ENCODE measurements at regions not wholly inside any gene's neighbourhood (a gene's known extent, or its start where the extent isn't known, plus 50 kb on each side); places are given as distances from the start of the nearest gene placed in this dataset.
A peak's percentile ranks its signal among the peaks of the same experiment; 100 is the strongest.

DNA sequence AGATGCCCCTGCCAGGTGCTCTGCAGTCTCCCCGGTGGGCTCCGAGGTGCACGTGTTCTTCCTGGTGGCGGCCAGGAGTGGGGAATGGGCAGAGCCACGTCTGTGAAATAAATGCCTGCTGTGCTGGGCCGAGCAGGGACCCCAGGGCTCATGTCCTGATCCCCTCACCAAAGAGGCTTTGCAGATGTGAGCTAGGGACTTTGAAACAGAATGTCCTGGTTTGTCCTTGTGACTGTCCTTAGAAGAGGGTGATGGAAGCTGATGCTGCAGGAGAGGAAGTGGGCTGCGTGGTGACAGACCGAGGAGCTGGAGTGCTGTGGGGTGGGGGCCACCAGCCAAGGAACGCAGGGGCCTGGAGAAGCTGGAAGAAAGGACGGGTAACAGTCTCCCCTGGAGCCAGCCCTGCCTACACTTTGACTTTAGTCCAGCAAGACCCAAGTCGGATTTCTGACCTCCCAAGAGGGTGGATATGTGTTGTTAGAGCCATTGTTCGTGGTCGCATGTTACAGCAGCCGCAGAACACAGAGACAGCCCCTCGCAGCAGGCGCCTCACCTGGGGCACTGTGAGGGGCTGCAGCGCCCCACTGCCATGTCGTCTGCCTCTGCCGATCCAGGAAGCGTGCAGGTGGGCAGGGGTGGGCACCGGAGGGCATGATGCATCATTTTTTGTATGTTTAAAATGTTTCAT, 217.9 kb upstream of the CIBAR2 start:
- H3K79me2 ChIP-seq (ENCODE audit: low read depth): no peaks in the 10 kb centered on the region
- H3K4me2 ChIP-seq: no peak overlapping the region
- no peak for DNase-seq
- H3K4me3 ChIP-seq: no peak overlapping the region
- peaks cover 29% of the 10 kb centered on the region for H3F3A ChIP-seq (ENCODE audit: insufficient read depth, low read depth)
- no peaks in the 10 kb centered on the region for H4K20me1 ChIP-seq (ENCODE audit: insufficient read depth)
- H2AFZ ChIP-seq: no peak overlapping the region
- peaks cover 20% of the 10 kb centered on the region for H3K4me1 ChIP-seq (replicated peaks; ENCODE audit: insufficient read depth)
- ChIA-PET CTCF (interaction anchor here (0.8 kb wide), 1 partner anchor 92 kb away, joined by 6 read pairs; no protein-coding TSS in a partner anchor), POLR2A (ENCODE audit: unreplicated experiment) (no interaction called here)
- no peaks in the 10 kb centered on the region for H3K9me3 ChIP-seq (ENCODE audit: insufficient read depth, low read depth)
- H3K9me2 ChIP-seq (ENCODE audit: insufficient read depth): no peaks in the 10 kb centered on the region
- no peak overlapping the region for H3K27ac ChIP-seq
- no peak for TF ChIP-seq EZH2 (IDR thresholded peaks at IDR 0.05; ENCODE audit: low read depth)
- TF ChIP-seq, protein P1, sequence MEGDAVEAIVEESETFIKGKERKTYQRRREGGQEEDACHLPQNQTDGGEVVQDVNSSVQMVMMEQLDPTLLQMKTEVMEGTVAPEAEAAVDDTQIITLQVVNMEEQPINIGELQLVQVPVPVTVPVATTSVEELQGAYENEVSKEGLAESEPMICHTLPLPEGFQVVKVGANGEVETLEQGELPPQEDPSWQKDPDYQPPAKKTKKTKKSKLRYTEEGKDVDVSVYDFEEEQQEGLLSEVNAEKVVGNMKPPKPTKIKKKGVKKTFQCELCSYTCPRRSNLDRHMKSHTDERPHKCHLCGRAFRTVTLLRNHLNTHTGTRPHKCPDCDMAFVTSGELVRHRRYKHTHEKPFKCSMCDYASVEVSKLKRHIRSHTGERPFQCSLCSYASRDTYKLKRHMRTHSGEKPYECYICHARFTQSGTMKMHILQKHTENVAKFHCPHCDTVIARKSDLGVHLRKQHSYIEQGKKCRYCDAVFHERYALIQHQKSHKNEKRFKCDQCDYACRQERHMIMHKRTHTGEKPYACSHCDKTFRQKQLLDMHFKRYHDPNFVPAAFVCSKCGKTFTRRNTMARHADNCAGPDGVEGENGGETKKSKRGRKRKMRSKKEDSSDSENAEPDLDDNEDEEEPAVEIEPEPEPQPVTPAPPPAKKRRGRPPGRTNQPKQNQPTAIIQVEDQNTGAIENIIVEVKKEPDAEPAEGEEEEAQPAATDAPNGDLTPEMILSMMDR (conservative IDR thresholded peaks at IDR 0.05): no peak
- no peaks in the 10 kb centered on the region for H3K27me3 ChIP-seq (ENCODE audit: insufficient read depth, low read depth)
- no TSS peak for BruUV-seq (replicated peaks)
- H3K36me3 ChIP-seq (ENCODE audit: low read depth): no peaks in the 10 kb centered on the region
- intact Hi-C loops (cut with micrococcal nuclease; ENCODE audit: unreplicated experiment): no loop called here

DNA sequence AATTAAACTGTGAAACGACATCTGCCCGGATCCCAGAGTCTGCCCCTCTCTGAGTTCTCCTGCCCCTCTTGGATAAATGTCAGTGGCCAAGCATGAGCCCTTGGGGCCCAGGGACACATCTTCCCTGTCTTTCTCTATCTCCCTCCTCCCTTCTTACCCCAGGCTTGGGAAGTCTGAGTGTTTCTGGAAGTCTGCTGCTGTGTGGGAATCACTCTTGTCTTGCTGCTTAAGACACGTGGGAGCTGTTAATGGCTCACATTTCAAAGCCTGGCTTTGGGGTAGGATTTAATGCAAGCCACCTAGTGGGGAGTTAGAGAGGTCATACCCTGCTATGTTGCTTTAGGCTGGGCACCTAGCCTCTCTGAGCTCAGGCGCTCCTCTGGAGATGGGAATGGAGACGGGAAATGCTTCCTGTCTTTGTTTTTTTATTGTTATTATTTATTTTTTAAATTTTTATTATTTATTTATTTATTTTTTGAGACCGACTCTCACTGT, 218.5 kb upstream of the CIBAR2 start:
- H3K27ac ChIP-seq: no peak overlapping the region
- no peaks in the 10 kb centered on the region for H4K20me1 ChIP-seq (ENCODE audit: insufficient read depth)
- peaks cover 34% of the 10 kb centered on the region for H3F3A ChIP-seq (ENCODE audit: insufficient read depth, low read depth)
- ChIA-PET CTCF (interaction anchor here (0.8 kb wide), 1 partner anchor 91 kb away, joined by 6 read pairs; no protein-coding TSS in a partner anchor), POLR2A (ENCODE audit: unreplicated experiment) (no interaction called here)
- H3K4me3 ChIP-seq: no peak overlapping the region
- no peak overlapping the region for H2AFZ ChIP-seq
- DNase-seq: peak in 1 of 2 experiments; percentile 53
- peaks cover 26% of the 10 kb centered on the region for H3K4me1 ChIP-seq (replicated peaks; ENCODE audit: insufficient read depth)
- H3K36me3 ChIP-seq (ENCODE audit: low read depth): no peaks in the 10 kb centered on the region
- H3K27me3 ChIP-seq (ENCODE audit: insufficient read depth, low read depth): no peaks in the 10 kb centered on the region
- H3K9me2 ChIP-seq (ENCODE audit: insufficient read depth): no peaks in the 10 kb centered on the region
- no TSS peak for BruUV-seq (replicated peaks)
- no peaks in the 10 kb centered on the region for H3K9me3 ChIP-seq (ENCODE audit: insufficient read depth, low read depth)
- TF ChIP-seq EZH2 (IDR thresholded peaks at IDR 0.05; ENCODE audit: low read depth): no peak
- TF ChIP-seq, protein P1 (conservative IDR thresholded peaks at IDR 0.05): peak; percentile 52; the same call in 1 of the 2 replicates
- intact Hi-C loops (cut with micrococcal nuclease; ENCODE audit: unreplicated experiment): no loop called here
- no peak overlapping the region for H3K4me2 ChIP-seq
- H3K79me2 ChIP-seq (ENCODE audit: low read depth): no peaks in the 10 kb centered on the region

DNA sequence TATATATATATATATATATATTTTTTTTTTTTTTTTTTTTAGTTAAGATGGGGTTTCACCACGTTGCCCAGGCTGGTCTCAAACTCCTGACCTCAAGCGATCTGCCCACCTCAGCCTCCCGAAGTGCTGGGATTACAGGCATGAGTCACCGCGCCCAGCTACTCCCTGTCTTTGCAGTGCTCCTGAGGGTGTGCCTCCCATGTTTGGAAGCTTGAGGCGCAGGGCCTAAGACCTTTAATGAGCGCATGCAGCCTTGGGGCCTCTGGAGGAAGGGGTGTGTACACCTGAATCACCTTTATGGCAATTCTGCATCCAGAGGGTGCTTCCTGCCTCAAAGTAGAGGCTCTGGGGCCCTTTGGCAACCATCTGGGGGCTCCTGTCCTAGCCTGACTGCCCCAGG, 219.4 kb upstream of the CIBAR2 start:
- ChIA-PET POLR2A (ENCODE audit: unreplicated experiment) (interaction anchor here (0.7 kb wide), 1 partner anchor 10 kb away, joined by 3 read pairs; no protein-coding TSS in a partner anchor), CTCF (interaction anchor here (0.7 to 0.8 kb wide), 2 partner anchors 16 to 226 kb away, joined by 3 to 5 read pairs; no protein-coding TSS in a partner anchor)
- BruUV-seq (replicated peaks): no TSS peak
- no peaks in the 10 kb centered on the region for H3K9me2 ChIP-seq (ENCODE audit: insufficient read depth)
- H3K4me1 ChIP-seq (replicated peaks; ENCODE audit: insufficient read depth): peaks cover 28% of the 10 kb centered on the region
- DNase-seq: peak; percentile 58 to 79
- no peaks in the 10 kb centered on the region for H4K20me1 ChIP-seq (ENCODE audit: insufficient read depth)
- no peaks in the 10 kb centered on the region for H3K27me3 ChIP-seq (ENCODE audit: insufficient read depth, low read depth)
- intact Hi-C loops (cut with micrococcal nuclease; ENCODE audit: unreplicated experiment): no loop called here
- H3K4me3 ChIP-seq: no peak overlapping the region
- no peaks in the 10 kb centered on the region for H3K79me2 ChIP-seq (ENCODE audit: low read depth)
- H3K27ac ChIP-seq: no peak overlapping the region
- TF ChIP-seq, protein P1 (conservative IDR thresholded peaks at IDR 0.05): no peak
- TF ChIP-seq EZH2 (IDR thresholded peaks at IDR 0.05; ENCODE audit: low read depth): no peak
- H3K4me2 ChIP-seq: no peak overlapping the region
- H2AFZ ChIP-seq: no peak overlapping the region
- peaks cover 37% of the 10 kb centered on the region for H3F3A ChIP-seq (ENCODE audit: insufficient read depth, low read depth)
- no peaks in the 10 kb centered on the region for H3K36me3 ChIP-seq (ENCODE audit: low read depth)
- H3K9me3 ChIP-seq (ENCODE audit: insufficient read depth, low read depth): no peaks in the 10 kb centered on the region

Measured in PC-9 (cell line).